Testis (tissue), 2 donors: ENCODE measurements at regions not wholly inside any gene's neighbourhood (a gene's known extent, or its start where the extent isn't known, plus 50 kb on each side); places are given as distances from the start of the nearest gene placed in this dataset.

ENCODE experiments used
- DNase-seq: peaks from one replicate; pipeline ENCODE4 v3.0.0-alpha.2; 2019
- H3K27ac ChIP-seq, 2 donors: fragments of 200-600 bp; sonication (generic); one replicate each; pipeline ENCODE4 v1.5.1; 2019
- H3K27me3 ChIP-seq: fragments of 200-600 bp; sonication (generic); one replicate; pipeline ENCODE4 v1.5.1; 2019
- H3K36me3 ChIP-seq: fragments of 200-600 bp; sonication (generic); one replicate; pipeline ENCODE4 v1.5.1; 2017; ENCODE audit warnings: low read depth; ENCODE audit errors: missing control alignments
- H3K4me1 ChIP-seq: fragments of 200-600 bp; sonication (generic); one replicate; pipeline ENCODE4 v1.5.1; 2019
- H3K4me3 ChIP-seq, 2 donors: fragments of 200-600 bp; sonication (generic); one replicate each; pipeline ENCODE4 v1.5.1; 2017 to 2019
- H3K9me3 ChIP-seq: fragments of 200-600 bp; sonication (generic); one replicate; pipeline ENCODE4 v1.5.1; 2017
- POLR2A ChIP-seq: fragments of 450-650 bp; IDR thresholded peaks from one replicate; pipeline ENCODE4 v1.6.1; 2017; ENCODE audit warnings: antibody characterized with exemption, mild to moderate bottlenecking, moderate library complexity
- WGBS, 2 donors: methylation state at CpG; one replicate each; pipeline ENCODE4 v1.1.5; 2018; 5-methylcytosine and 5-hydroxymethylcytosine counted together
- intact Hi-C: fragments of 100-400 bp; cut with DNase I; formaldehyde crosslinking; loops from one replicate; pipeline ENCODE4 v1.15.1; 2023; ENCODE audit warnings: low total_unique reads
- TF ChIP-seq, protein P1 (sequence below), 3 experiments: fragments of 450-650 bp in 2 of 3; fragments of 200-600 bp in 1 of 3; sonication (generic) in 1 of 3; IDR thresholded peaks; one replicate each; pipeline ENCODE4 v1.5.1; 2016 to 2019; ENCODE audit warnings: antibody characterized with exemption in 3 of 3, mild to moderate bottlenecking in 2 of 3, moderate library complexity in 1 of 3

DNA sequence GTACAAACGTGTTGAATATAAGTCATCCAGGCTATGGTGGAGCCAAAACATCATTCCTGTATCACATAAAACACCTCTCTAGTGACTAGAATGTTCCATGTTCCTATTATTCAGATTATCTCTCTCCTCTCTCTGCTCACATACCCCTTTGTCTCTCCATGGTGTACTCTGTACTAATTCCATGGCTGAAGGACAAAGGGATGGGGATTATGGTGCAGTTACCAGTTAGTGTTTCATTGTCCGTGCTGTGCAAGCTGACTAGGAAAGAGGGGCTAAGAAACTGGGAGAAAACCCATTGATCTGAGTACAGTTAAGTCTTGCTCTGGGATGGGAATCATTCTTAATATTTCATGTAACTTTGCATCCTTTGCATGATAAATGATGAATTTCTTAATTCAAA lies 397.4 kb upstream of the NOX3 start:
- Histone ChIP-seq H3K27me3 (no peaks in the 10 kb centered on the region), H3K4me3 (no peak overlapping the region), H3K4me1 (no peaks in the 10 kb centered on the region), H3K27ac (no peak overlapping the region), H3K9me3 (no peaks in the 10 kb centered on the region), H3K36me3 (no peaks in the 10 kb centered on the region)
- TF ChIP-seq, protein P1, sequence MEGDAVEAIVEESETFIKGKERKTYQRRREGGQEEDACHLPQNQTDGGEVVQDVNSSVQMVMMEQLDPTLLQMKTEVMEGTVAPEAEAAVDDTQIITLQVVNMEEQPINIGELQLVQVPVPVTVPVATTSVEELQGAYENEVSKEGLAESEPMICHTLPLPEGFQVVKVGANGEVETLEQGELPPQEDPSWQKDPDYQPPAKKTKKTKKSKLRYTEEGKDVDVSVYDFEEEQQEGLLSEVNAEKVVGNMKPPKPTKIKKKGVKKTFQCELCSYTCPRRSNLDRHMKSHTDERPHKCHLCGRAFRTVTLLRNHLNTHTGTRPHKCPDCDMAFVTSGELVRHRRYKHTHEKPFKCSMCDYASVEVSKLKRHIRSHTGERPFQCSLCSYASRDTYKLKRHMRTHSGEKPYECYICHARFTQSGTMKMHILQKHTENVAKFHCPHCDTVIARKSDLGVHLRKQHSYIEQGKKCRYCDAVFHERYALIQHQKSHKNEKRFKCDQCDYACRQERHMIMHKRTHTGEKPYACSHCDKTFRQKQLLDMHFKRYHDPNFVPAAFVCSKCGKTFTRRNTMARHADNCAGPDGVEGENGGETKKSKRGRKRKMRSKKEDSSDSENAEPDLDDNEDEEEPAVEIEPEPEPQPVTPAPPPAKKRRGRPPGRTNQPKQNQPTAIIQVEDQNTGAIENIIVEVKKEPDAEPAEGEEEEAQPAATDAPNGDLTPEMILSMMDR (IDR thresholded peaks at IDR 0.05): no peak
- intact Hi-C loops: no loop called here
- no peak for DNase-seq
- 89 to 93% methylated on average over 2 of the region's 2 CpGs for WGBS, 2 donors

GRCh38 chr6:155850408-155850841 lies 394.8 kb upstream of the NOX3 start:
- Histone ChIP-seq H3K36me3 (no peaks in the 10 kb centered on the region), H3K4me1 (no peaks in the 10 kb centered on the region), H3K4me3 (no peak overlapping the region), H3K27ac (no peak overlapping the region), H3K27me3 (no peaks in the 10 kb centered on the region), H3K9me3 (no peaks in the 10 kb centered on the region)
- DNase-seq: no peak
- TF ChIP-seq, protein P1 (IDR thresholded peaks at IDR 0.05): no peak
- no peak for TF ChIP-seq POLR2A
- intact Hi-C loops: no loop called here
- 89 to 94% methylated on average over 5 of the region's 5 CpGs for WGBS, 2 donors

GRCh38 chr6:155847711-155848110 lies 392.1 kb upstream of the NOX3 start:
- no peak for TF ChIP-seq POLR2A
- TF ChIP-seq, protein P1 (IDR thresholded peaks at IDR 0.05): no peak
- no peak overlapping the region for H3K27ac ChIP-seq
- H3K27me3 ChIP-seq: no peaks in the 10 kb centered on the region
- H3K36me3 ChIP-seq: no peaks in the 10 kb centered on the region
- H3K4me1 ChIP-seq: no peaks in the 10 kb centered on the region
- no peak for DNase-seq
- WGBS, 2 donors: 56 to 64% methylated on average over 5 of the region's 5 CpGs
- H3K9me3 ChIP-seq: no peaks in the 10 kb centered on the region
- H3K4me3 ChIP-seq: no peak overlapping the region
- intact Hi-C loops: no loop called here

DNA sequence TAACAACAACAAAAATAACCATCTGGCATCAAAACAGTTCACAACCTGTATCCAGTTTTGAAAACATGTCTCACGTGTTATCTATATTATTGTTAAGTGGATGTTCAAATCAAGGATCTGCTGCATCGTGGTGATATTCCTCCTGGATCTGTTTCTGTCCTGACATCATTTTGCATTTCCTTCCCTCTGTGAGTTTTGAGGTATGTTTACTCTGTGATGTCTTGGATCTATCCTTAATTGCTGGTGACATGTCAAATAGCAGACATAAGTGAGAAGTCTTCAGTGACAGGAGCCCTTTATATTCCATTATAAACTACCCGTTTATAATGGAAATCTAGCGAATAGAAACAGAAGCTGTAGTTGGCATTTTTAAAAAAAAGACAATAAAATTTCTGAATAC lies 381.8 kb upstream of the NOX3 start:
- Histone ChIP-seq H3K27ac (no peak overlapping the region), H3K36me3 (no peaks in the 10 kb centered on the region), H3K4me1 (no peaks in the 10 kb centered on the region), H3K9me3 (no peaks in the 10 kb centered on the region), H3K27me3 (no peaks in the 10 kb centered on the region), H3K4me3 (no peak overlapping the region)
- no peak for TF ChIP-seq POLR2A
- TF ChIP-seq, protein P1 (IDR thresholded peaks at IDR 0.05): no peak
- 91 to 93% methylated on average over 4 of the region's 4 CpGs for WGBS, 2 donors
- no peak for DNase-seq
- intact Hi-C loops: no loop called here

DNA sequence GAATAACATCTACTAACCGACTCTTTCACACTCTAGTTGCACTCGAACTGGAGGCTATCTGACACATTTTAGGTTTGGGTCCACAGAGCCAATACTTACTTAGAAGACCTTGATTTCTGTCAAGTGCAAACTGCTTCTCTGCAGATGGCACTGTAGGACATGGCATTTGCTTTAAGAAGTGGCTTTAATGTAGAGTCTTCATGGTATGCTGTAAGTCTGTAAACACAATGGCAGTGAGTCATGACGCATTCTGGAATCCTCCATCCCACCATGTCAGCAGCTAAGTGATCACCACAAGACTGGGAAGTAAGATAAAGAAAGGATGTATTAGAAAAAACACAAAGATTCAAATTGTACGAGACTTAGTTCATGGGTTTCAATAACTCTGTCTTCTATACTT lies 377.0 kb upstream of the NOX3 start:
- H3K27me3 ChIP-seq: no peaks in the 10 kb centered on the region
- no peak for TF ChIP-seq POLR2A
- TF ChIP-seq, protein P1 (IDR thresholded peaks at IDR 0.05): no peak
- H3K4me3 ChIP-seq: no peak overlapping the region
- intact Hi-C loops: no loop called here
- no peaks in the 10 kb centered on the region for H3K9me3 ChIP-seq
- no peak for DNase-seq
- H3K27ac ChIP-seq: no peak overlapping the region
- 78 to 84% methylated on average over 4 of the region's 4 CpGs for WGBS, 2 donors
- H3K4me1 ChIP-seq: no peaks in the 10 kb centered on the region
- H3K36me3 ChIP-seq: no peaks in the 10 kb centered on the region
